Large intestine (tissue), 3 donors: ENCODE measurements at regions not wholly inside any gene's neighbourhood (a gene's known extent, or its start where the extent isn't known, plus 50 kb on each side); places are given as distances from the start of the nearest gene placed in this dataset.

Experiments
- DNase-seq, 2 donors: peaks; one replicate each; pipeline versions ENCODE4 v3.0.0 to v3.0.0-alpha.2; 2013
- H3K27ac ChIP-seq: one replicate; pipeline ENCODE4 v1.5.1; 2013; ENCODE audit warnings: low read length
- H3K27me3 ChIP-seq: 2 replicates; pipeline ENCODE4 v1.6.1; 2013; ENCODE audit warnings: low read length; ENCODE audit not compliant: control insufficient read depth, insufficient read depth
- H3K36me3 ChIP-seq: 2 replicates; pipeline ENCODE4 v1.6.1; 2013; ENCODE audit warnings: low read length; ENCODE audit not compliant: control insufficient read depth, insufficient read depth
- H3K4me1 ChIP-seq: one replicate; pipeline ENCODE4 v1.6.1; 2013; ENCODE audit warnings: low read length; ENCODE audit not compliant: control insufficient read depth, insufficient read depth
- H3K4me3 ChIP-seq: one replicate; pipeline ENCODE4 v1.5.1; 2013; ENCODE audit warnings: low read length
- H3K9me3 ChIP-seq: one replicate; pipeline ENCODE4 v1.6.1; 2013; ENCODE audit warnings: mild to moderate bottlenecking, low read depth, low read length, moderate library complexity; ENCODE audit not compliant: control insufficient read depth
- WGBS: methylation state at CpG from one replicate; pipeline ENCODE4 v1.1.5; 2013; ENCODE audit warnings: low lambda C conversion rate; ENCODE audit not compliant: insufficient coverage; 5-methylcytosine and 5-hydroxymethylcytosine counted together

DNA sequence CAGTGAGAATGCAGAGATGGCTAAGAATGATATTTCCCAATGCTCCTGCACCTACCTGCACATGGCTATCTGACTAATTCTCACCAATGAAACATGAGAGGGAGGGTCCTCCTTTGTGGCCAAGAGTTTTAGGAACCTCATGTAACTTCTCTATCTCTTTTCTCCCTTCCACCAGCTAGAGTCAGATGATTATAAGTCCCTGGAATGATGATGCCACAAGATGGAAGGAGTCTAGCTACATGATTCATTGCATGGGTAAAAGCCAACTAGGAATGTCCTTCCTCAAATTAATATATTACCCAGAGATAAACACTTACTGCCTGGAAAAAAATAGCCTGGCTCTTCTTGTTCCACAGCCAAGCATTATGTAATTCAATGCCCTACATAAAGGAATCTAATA is 55.1 kb upstream of the AASS start:
- DNase-seq: no peak
- H3K27me3 ChIP-seq: no peaks in the 10 kb centered on the region
- no peak overlapping the region for H3K4me3 ChIP-seq
- no peaks in the 10 kb centered on the region for H3K4me1 ChIP-seq
- no peak overlapping the region for H3K27ac ChIP-seq
- no peaks in the 10 kb centered on the region for H3K36me3 ChIP-seq
- H3K9me3 ChIP-seq: no peaks in the 10 kb centered on the region

DNA sequence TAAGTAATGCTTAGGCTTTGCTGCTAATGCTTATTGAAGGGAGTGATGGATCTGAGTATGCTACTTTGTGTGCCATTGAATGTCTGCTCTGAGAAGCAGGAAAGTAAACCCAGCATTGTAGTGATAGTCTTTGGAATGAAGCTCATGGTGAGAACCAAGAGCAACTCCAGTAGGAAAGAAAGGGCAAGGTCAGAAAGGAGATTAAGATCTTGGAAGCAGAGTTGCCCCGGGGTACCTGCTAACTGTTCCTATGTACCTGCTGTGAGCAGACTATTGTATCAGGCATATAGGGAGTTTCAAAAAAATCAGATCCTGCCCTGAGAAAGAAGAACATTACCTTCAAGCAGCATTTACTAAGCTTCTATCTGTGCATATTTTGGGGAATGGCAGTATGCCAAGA is 54.5 kb upstream of the AASS start:
- WGBS: no CpG with 5 or more reads among the region's 1 CpG
- Histone ChIP-seq H3K27ac (no peak overlapping the region), H3K36me3 (no peaks in the 10 kb centered on the region), H3K9me3 (no peaks in the 10 kb centered on the region), H3K4me1 (no peaks in the 10 kb centered on the region), H3K27me3 (no peaks in the 10 kb centered on the region), H3K4me3 (no peak overlapping the region)
- no peak for DNase-seq
